HG03103 (cell line): ENCODE measurements at regions not wholly inside any gene's neighbourhood (a gene's known extent, or its start where the extent isn't known, plus 50 kb on each side); places are given as distances from the start of the nearest gene placed in this dataset.
"Not testable (repeated sequence)": the region's sequence is repeated elsewhere in the genome, so short reads cannot be mapped to it uniquely, and the experiment has no call there.

Source experiments
- ATAC-seq: cut with Tn5 transposase; IDR thresholded peaks from one replicate; pipeline ENCODE4 v1.9.1; 2021; ENCODE audit warnings: low read depth; ENCODE audit not compliant: unreplicated experiment

- no peak for ATAC-seq
These were observed 217.6 kb downstream of the POTED start for GRCh38 chr21:13827201-13827600.

GRCh38 chr21:13826511-13826910 lies 216.9 kb downstream of the POTED start:
- not testable (repeated sequence) for ATAC-seq

GRCh38 chr21:13825218-13825778 lies 215.7 kb downstream of the POTED start:
- not testable (repeated sequence) for ATAC-seq

GRCh38 chr21:13820286-13820685 lies 210.7 kb downstream of the POTED start:
- not testable (repeated sequence) for ATAC-seq

- not testable (repeated sequence) for ATAC-seq
These were observed 202.6 kb downstream of the POTED start for GRCh38 chr21:13812191-13812590.

- ATAC-seq, result not testable (repeated sequence)
These were observed 201.0 kb downstream of the POTED start for GRCh38 chr21:13810559-13810958.

- not testable (repeated sequence) for ATAC-seq
These were observed 196.9 kb downstream of the POTED start for GRCh38 chr21:13806444-13806843.

- not testable (repeated sequence) for ATAC-seq
These were observed 193.2 kb downstream of the POTED start for GRCh38 chr21:13802757-13803156.
